Inflammatory macrophage (primary cell): ENCODE measurements at regions not wholly inside any gene's neighbourhood (a gene's known extent, or its start where the extent isn't known, plus 50 kb on each side); places are given as distances from the start of the nearest gene placed in this dataset.

Experiments used
- DNase-seq, 2 donors: peaks; one replicate each; pipeline ENCODE4 v3.0.0-alpha.2; 2020 to 2022

- peak in 1 of 2 donors; percentile 28 for DNase-seq
These were observed 118.0 kb upstream of the IPO9 start for GRCh38 chr1:201710632-201711597.

- DNase-seq, result peak in 1 of 2 donors; percentile 23
These were observed 117.1 kb upstream of the IPO9 start for GRCh38 chr1:201711811-201712210.

GRCh38 chr1:201712387-201713085 lies 116.4 kb upstream of the IPO9 start:
- no peak for DNase-seq

GRCh38 chr1:201713086-201713810 lies 115.7 kb upstream of the IPO9 start:
- peak; percentile 96 to 98 for DNase-seq

GRCh38 chr1:201714542-201715329 lies 114.2 kb upstream of the IPO9 start:
- peak; percentile 97 to 99 for DNase-seq

- DNase-seq, result no peak
These were observed 113.6 kb upstream of the IPO9 start for GRCh38 chr1:201715351-201715750.

- peak; percentile 94 to 95 for DNase-seq
These were observed 112.9 kb upstream of the IPO9 start for GRCh38 chr1:201715801-201716741.

GRCh38 chr1:201716742-201717135 lies 112.2 kb upstream of the IPO9 start:
- DNase-seq, result no peak

- no peak for DNase-seq
These were observed 111.7 kb upstream of the IPO9 start for GRCh38 chr1:201717286-201717685.

- DNase-seq, result no peak
These were observed 110.4 kb upstream of the IPO9 start for GRCh38 chr1:201718346-201719202.

GRCh38 chr1:201719812-201720521 lies 109.0 kb upstream of the IPO9 start:
- no peak for DNase-seq

GRCh38 chr1:201720522-201720844 lies 108.5 kb upstream of the IPO9 start:
- no peak for DNase-seq

- DNase-seq, result no peak
These were observed 107.6 kb upstream of the IPO9 start for GRCh38 chr1:201721082-201722049.

GRCh38 chr1:201724039-201724765 lies 104.8 kb upstream of the IPO9 start:
- DNase-seq, result no peak

GRCh38 chr1:201724766-201725118 lies 104.2 kb upstream of the IPO9 start:
- DNase-seq, result no peak

GRCh38 chr1:201726700-201727099 lies 102.3 kb upstream of the IPO9 start:
- DNase-seq, result no peak

GRCh38 chr1:201728731-201729130 lies 100.2 kb upstream of the IPO9 start:
- no peak for DNase-seq
